Activated CD4-positive, alpha-beta T cell treated with anti-CD3 and anti-CD28 coated beads for 1 hour (primary cell): ENCODE measurements at regions not wholly inside any gene's neighbourhood (a gene's known extent, or its start where the extent isn't known, plus 50 kb on each side); places are given as distances from the start of the nearest gene placed in this dataset.
"Not testable (repeated sequence)": the region's sequence is repeated elsewhere in the genome, so short reads cannot be mapped to it uniquely, and the experiment has no call there.

Experiments used
- DNase-seq: peaks from one replicate; pipeline ENCODE4 v3.0.0-alpha.2; 2020

DNA sequence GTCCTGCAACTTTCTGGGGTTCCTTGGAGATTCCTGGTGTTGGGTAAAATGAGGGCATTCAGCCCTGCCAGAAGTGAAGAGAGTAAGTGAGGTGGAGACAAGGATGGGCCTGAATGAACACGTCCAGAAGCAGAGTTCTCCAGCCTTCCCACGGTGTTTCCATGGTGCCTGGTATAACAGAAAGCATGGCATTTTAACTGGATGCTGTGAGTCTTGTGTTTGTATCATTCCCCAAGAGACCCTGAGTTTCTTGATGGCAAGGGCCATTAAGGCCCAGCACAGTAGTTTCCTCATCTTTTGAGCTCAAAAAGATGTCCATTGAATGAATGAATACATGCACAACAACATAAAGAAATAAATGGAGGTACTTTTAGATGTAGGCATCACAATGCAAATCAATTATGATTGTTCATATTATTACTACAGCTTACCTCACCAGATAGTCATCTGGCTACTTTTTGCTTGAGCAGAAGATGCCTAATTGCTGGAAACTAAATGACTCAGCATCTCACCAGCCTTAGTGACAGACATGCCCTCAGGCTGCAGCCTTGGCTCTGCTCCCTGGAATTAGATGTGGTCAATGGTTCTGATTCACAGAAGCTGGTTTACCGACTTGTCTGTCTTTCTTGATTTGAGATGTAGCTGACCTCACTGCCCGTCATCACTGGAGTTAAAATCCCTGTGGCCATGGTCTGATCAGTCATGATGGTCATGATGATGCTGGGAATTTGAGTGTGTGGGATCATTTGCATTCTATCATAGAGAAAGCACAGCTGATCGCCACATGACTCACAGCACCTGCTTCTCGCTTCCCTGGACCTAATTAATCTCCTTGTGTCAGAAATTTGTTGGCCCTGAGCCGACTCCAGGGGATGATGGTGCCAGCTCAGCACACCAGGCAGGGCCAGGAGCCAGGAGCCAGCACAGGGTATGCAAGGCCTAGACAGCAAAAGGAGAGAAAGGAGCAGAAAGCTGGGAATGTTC is 83.9 kb downstream of the CXCL12 start:
- DNase-seq = no peak

DNA sequence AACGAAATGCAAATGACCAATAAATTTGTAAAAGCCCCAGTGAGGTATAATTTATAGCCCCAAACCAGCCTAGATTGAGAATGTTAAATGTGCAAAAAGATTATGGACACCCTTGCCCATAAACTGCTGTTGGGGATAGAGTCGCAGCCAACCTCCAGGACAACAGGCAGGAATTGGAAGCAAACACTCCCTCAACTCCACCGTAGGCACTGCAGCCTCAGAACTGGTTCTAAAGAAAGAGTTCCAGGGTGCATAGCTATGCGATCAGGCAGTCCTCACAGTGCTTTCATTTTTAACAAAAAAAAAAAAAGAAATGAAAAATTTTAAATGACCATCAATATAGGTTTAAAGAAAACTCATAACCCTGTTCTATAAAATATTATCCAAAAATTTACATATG is 86.2 kb downstream of the CXCL12 start:
- DNase-seq = no peak

DNA sequence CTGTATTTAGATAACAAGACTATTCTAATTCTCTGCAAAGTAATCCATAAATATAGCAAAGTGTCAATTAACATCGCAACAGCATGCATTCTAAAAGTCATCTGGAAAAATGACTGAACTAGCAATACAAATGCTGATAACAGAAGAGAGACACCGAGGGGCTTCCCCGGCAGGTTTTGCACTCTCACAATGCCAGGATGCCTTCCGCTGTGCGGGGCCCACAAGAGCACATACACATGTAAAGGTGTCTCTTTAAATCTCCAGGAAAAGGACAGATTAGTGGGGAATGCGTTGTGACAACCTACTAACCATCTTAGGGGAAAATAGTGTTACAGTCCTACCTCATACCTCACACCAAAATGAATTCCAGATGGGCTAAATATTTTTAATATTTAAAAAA is 86.9 kb downstream of the CXCL12 start:
- no peak for DNase-seq

DNA sequence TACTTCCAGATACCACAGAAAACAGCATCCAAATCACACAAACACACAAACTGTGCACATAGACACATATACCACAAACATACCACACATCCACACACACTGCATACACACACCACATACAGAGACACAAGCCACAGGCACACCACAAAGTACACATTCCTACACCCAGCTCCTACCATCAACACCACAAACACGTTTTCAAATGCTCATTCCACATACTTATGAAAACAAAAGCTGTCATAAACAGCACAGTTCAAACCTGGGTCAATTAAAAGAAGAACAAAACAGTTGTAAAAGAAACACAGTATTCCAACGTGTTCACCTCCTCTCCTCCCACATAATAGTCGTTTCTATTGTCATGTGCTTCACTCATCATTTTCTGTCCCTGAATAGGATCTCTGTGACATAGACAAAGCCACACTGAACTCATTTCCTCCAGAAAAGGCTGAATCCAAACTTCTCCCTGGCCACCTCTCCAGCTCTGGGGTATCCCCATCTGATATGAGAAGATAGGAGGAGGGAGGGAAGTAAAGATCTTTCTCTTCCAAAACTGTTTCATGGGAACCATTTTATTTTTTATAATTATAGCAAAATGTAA is 89.2 kb downstream of the CXCL12 start:
- DNase-seq = no peak

DNA sequence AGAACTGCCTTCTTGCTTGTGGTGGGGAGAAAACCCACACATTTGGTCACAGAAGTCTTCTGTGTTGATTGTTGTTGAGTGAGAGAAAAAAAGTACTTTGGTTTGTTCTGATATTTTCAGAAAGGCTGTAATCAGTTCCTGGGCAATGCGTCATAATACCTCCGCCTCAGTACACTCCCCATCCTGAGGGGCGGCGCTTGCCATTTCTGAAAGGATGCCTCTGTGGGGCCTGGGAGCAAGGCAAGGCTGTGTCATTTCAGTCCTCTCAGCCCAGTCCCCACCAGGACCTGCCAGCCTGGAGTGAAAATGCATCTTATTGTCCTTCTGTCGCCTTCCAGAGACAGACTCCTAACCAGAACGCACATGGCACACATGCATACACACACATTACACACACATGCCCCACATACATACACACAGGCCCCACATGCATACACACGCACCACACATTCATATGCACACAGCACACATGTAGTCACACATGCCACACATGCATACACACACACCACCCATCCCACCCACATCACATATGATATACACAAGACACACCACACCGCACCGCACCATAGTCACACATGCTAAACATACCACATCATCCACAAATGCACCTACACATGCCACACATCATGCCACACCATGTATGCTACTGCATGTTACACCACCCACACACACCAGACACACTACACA is 90.0 kb downstream of the CXCL12 start:
- no peak for DNase-seq

DNA sequence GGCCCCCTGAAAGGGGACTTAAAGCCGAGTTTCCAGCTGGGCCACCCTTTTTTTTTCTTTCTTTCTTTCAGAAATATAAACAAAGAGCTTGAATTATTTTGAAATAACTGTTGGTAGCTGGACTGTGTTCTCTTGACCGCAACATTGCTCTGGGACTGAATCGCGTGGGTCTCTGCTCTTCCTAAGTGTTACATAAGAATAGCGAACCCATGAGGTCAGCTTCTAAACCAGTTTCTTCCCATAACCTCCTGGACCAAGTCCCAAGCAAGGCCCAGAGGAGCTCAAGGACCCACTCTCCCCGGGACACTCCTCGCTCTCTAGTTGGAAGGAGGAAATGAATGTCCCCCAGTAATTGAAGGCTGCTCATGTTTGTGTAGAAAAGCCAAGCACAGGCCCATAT is 91.1 kb downstream of the CXCL12 start:
- DNase-seq = no peak

DNA sequence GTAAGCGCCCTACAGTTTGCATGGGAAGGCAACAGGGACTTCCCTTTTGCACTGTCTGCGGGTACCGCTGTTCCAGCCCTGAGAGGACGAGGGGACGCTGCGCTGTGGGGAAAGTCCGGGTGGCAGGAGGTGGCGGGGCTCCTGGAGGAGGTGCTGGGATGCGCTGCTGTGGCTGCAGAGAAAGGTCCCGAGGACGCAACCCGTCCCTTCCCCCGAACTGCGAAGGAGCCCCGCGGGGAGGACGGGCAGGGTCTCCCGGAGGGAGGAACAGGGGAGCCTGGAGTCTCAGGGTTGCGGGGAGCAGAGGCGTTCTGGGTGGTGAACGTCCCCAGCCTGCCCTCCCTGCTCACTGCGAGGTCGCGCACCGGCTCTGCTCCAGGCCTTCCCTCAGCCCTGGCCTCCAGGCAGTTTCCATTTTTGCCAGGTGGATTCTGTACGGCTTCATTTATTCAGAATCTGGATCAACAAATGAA is 91.6 kb downstream of the CXCL12 start:
- DNase-seq = no peak

DNA sequence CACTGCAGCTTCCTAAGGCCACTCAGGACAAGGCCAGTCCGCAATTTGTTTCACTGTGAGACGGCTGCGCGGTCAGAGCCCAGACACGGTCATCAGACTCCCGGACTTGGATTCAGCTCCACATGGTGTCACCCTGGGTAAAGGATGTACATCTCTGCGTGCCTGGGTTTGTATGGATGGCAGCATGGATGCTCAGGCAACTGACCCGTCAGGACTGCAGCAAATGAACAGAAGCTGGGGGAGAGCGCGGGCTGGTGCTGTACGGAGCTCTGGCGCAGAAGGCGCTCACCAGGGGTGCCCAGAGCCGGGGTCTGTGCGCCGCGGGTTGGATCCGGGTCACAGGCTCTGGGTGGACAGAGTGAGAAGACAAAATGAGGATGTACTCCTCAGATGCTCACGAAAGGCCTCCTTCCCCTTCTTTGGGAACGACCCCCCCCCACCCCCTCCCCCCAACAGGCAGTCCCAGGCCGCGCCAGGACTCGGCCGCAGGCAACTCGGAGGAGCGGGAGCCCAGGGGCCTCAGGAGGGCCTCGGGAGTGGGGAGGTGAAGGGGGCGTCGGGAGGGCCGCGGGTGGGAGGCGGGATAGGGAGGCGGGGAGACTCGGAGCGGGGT is 92.4 kb downstream of the CXCL12 start:
- DNase-seq = no peak

DNA sequence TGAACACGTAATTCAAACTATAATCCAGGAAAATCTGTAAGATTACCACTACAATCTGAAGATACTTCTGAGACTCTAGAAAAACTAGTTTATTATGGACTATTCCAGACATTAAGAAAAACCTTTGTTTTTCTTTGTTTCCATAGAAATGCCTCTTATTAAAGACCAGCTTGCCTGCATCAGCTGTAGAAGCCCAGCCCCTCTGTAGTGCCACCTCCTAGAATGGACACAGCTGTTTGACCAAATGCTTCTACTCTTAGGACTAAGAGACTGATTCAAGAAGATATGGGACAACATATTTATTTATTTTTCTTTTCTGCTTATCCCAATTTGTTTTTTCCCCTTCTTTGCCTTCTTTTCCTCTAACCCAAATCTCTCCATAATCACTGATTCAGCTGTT is 93.8 kb downstream of the CXCL12 start:
- DNase-seq = no peak

DNA sequence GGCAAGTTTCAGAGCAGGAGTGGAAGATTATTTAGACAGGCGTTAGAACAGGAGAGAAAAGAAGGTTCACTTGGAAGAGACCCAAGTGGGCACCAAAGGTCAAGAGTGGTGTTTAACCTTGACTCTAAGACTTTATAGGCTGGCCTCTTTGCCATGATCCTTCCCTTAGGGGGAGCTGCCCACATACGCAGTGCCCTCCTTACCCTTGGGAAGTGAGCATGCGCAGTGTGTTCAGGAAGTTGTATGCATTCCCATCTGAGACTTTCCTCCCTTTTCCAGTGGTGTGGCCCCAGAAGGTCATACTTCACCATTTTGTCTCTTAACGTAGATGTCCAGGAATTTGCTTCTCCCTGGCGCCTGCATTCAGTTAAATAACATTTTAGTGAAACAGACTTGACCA is 95.8 kb downstream of the CXCL12 start:
- no peak for DNase-seq

DNA sequence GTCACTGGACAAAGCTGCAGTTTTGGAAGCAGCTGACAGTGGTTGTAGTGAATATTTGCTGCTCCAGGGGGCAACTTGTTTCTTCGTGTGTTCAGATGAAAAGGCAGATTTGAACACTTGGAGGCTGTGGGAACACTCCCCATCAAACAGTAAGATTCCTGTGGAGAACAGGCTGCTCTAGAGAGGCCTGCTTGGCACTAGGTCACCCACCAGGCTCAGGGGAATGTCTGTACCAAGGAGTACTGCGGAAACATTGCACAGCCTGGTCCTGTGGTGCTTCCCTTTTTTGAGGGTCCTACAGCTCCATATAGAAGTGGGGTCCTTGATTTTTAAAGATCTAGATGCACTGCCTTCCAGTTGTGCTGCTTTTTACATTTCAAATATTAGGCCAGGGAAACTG is 97.5 kb downstream of the CXCL12 start:
- DNase-seq = no peak

DNA sequence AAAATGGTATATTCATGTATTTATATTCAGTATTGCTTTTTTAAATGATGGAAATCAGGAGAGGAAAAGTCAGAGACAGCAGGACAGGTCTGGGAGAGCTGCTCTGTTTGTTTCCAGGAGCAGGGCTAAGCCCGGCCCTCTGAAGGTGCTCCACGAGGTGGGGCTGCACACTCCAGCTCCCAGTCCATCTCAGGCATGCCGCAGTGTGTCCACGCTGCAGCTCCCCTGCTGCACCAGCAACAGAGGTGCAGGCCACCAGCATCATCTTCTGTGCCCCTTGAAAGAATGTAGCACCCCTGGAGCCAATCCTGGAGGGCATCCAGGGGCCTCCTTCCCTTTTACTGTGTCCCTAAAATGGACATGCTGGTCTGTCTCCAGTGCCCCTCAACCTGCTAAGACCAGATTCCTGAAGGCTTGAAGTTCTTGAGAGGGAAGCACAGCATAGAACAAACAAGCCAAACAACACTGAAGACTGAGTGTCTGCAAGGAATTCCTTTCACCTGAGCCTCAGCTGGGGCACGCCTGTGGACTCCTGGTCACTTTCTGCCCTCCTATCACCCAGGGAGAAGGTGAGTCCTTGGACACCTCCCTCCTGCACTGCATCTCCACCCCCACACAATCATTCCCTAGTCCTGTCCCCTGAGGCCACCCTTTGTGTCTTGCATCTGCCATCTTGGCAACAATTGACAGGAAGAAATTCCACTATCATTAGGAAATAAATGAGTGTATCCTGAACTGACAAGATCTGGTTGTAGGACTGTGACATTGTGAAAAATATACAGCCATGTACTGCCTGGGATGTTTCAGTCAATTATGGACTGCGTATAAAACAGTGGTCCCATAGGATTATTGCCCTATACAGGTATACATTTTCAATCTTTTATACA is 100.5 kb downstream of the CXCL12 start:
- no peak for DNase-seq

DNA sequence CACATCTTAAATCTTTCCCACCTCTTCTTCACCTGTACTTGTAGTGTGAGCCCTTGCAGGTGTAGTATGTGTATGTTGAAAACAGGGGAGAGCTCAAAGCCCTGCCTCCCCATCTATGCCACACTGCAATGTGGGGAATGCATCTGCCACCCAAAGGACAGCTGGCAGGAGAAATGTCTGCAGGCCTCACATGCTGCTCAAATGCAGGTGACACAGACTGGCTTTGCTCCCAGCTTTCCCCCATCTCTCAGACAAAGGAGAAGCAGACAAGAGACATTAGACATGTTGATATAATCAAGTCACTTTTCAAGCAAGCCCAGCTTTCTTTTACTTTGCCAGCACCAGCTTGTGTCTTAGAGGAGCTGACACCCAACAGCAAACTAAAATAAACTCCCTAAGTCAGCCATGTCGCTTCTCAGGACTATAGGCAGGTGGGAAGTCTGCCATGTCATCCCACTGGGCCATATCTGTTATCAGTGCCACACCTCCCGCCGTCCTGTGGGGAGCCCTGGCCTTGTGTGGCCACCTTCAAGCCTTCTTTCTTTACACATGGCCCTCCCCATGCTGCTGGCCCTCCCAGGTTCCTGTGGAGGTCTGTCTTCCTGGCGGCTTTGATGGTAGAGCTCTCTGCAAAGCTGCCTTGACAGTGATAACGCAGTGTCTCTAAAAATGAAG is 102.1 kb downstream of the CXCL12 start:
- DNase-seq = no peak

DNA sequence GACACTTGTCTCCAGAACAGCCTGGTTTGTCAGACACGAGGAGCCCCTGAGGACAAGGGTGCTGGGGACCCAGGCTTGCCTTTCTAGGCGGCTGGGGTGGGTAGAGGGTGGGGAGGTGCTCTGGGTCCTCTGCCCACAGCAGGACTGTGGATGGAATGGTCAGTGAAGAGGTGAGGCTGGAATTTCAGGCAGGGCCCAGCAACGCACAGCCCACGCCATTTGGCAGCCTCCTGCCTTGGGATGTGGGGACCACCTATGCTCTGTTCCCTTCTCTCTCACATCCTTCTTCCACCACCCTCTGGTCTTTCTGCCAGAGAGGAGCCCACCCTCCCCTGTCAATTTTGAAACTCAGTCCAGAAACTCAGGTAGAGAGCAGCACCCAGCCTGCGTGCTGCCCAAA is 103.2 kb downstream of the CXCL12 start:
- DNase-seq = no peak

DNA sequence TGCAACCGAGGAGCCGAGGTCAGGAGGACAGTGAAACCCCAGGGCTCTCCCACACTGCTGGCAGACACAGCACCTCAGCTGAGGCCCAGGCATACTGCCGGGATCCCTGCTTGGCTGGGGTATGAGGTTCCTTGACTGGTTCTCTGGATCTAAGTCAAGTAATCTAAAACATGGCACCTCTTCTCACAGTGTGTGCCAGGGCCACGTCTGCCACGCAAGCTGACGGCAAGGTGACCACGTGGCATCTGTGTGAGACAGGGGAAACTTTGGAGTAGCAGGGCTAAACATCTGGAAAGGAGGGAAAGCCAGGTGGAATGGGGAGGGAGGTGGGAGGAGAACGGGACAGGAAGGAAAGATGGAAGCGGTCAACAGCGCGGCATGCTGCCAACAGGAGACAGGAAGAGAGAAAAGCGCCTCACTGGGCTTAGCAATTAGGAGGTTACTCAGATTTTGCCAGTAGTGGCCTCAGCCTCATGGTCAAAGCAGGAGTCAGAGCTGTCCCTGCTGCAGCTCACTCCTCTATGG is 103.7 kb downstream of the CXCL12 start:
- DNase-seq = no peak

DNA sequence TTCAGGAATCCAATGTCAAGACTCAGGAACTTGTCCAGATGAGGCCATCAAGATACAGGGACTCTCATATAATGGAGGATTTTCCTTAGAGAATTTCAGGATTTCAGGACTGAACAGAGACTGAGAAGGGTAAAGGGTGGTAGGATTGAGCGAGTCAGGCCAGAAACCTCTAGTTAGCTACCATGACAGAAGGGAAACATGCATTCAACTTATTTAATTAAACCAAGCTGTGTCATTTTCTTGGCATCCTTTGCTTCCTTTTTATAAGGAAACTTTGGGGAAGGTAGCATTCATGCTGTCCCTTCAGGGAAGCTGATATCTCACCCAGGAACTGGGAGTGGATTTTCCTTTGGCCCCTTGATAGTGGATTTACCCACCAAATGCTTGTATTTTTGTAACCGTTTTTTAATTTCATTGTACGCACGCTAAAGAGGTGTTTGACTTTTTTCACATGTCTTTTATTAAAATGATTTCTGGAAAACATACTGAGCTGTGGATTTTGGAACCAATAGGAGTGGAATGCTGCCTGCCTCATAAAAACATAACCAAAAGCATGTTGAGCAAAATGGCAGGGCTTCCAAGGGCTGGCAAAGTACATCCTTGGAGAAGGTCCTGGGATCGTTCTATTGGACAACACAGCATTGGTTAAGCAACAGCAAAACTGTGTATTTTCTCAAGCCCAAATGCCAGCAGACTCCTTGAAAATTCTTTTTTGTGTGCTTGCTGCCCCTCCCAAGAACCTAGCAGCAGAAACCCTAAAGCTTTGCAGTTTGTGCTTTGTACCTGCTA is 104.5 kb downstream of the CXCL12 start:
- no peak for DNase-seq

DNA sequence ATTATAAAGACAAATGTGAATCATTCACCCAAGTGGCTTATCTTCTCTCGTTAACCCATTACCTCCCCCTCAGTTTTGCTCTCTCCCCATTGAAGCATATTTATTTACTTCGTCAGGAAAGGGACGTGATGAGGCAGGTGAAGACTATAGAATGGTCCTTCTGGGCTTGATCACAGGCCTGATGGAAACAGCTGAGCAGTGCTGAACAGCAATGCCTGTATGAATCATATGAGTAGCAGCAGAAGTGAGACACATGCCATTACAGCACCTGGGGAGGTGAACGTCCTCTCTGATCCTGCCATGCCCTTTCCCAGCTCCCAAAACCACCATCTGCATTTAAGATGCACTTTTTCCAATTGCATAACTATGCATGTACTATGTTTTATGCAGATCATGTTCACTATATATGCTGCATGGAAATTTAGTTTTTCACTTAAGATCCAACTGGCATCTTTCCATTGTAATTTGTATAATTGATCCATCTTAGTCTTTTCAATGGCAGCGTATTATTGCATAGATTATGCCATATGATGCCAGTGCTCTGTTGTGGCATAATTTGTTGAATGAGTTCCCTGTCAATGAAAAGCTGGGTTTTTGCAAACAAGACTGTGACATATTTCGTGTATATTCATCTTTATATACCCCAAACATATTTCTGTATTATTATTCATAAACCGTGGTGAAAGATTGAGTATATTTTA is 105.3 kb downstream of the CXCL12 start:
- no peak for DNase-seq

DNA sequence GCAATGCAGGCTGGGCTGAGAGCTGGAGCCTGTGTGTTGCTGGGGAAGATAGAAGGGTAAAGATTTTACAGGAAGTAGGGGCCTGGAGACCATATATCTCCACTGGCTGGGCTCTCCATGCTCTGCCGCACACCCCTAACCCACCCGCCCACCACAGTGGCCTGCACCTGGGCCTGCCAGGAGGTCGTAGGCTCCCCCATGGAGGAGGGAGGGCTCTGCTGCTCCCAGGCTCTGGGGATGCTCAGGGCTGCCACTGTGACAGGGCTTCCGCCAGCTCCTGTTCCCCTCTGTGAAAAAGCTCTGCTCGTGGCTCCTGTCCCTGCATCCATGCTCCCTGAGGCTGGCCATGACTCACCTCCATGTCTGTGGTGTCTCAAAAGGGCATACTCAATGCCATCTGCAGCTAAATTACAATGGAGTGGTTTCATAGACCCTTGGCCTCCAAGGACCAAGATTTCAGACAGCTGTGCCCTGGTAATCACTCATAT is 106.0 kb downstream of the CXCL12 start:
- no peak for DNase-seq

DNA sequence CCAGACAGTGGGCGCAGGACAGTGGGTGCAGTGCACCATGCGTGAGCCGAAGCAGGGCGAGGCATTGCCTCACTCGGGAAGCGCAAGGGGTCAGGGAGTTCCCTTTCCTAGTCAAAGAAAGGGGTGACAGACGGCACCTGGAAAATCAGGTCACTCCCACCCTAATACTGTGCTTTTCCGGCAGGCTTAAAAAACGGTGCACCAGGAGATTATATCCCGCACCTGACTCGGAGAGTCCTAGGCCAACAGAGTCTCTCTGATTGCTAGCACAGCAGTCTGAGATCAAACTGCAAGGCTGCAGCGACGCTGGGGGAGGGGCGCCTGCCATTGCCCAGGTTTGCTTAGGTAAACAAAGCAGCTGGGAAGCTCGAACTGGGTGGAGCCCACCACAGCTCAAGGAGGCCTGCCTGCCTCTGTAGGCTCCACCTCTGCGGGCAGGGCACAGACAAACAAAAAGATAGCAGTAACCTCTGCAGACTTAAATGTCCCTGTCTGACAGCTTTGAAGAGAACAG is 116.4 kb downstream of the CXCL12 start:
- DNase-seq = not testable (repeated sequence)
